ENCODE measurements at regions not wholly inside any gene's neighbourhood (a gene's known extent, or its start where the extent isn't known, plus 50 kb on each side); places are given as distances from the start of the nearest gene placed in this dataset.

- Mint-ChIP-seq H3K27ac (no peak overlapping the region), H3K9me3 (peaks cover 18% of the 10 kb centered on the region), H3K36me3 (ENCODE audit: low read depth) (no peaks in the 10 kb centered on the region), H3K4me1 (peaks cover 15% of the 10 kb centered on the region), H3K4me3 (no peak overlapping the region), H3K27me3 (ENCODE audit: low read depth, poor library complexity) (peaks cover 46% of the 10 kb centered on the region)
- DNase-seq, result no peak
- TF ChIP-seq CTCF (IDR thresholded peaks at IDR 0.05), result no peak
Measured at GRCh38 chrX:39837688-39838087, 260.1 kb downstream of the BCOR start.

DNA sequence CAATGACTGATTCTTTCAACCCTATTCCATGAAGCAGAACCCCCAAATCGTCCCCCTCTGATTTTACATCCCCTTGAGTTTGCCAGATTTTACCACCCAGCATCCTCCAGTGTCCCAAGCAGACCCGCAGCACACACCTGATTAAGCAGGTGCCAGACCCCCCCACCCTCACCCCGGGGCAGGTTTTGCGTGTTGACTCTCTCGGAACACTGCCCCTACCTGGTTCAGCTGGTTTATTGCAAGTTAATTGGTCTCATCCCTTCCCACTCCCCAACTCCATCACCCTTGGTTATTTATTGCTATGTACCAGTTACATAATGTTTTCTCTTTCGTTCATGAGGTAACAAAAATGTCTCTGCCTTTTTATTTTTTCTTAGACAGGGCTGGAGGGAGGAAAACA, 258.4 kb downstream of the BCOR start:
- no peak for TF ChIP-seq CTCF (IDR thresholded peaks at IDR 0.05)
- H3K4me1 Mint-ChIP-seq, result peaks cover 22% of the 10 kb centered on the region
- H3K9me3 Mint-ChIP-seq, result peaks cover 20% of the 10 kb centered on the region
- H3K4me3 Mint-ChIP-seq, result no peak overlapping the region
- H3K27me3 Mint-ChIP-seq (ENCODE audit: low read depth, poor library complexity), result peaks cover 46% of the 10 kb centered on the region
- DNase-seq, result no peak
- H3K27ac Mint-ChIP-seq, result no peak overlapping the region
- H3K36me3 Mint-ChIP-seq (ENCODE audit: low read depth), result no peaks in the 10 kb centered on the region

DNA sequence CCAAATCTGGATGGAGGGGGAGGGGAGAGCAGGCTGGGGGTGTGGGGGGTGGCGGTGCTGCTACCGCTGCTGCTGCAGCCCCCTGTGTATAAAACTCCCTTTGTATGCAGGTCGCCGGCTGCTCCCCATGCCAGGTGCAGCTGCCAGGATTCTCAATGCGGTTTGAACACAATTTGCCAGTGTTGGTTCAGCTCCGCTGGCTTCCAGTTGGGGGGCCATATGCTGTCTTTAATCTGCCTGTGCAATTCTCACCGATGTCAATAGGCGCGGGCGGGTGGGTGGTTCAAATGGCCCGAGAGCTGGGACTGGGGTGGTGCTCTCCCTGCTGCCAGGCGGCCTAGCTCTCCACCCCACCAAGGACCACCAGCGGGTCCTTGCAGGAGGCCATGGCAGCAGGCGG, 257.6 kb downstream of the BCOR start:
- DNase-seq, result no peak
- H3K9me3 Mint-ChIP-seq, result peaks cover 21% of the 10 kb centered on the region
- TF ChIP-seq CTCF (IDR thresholded peaks at IDR 0.05), result no peak
- no peak overlapping the region for H3K4me3 Mint-ChIP-seq
- H3K27ac Mint-ChIP-seq, result no peak overlapping the region
- H3K27me3 Mint-ChIP-seq (ENCODE audit: low read depth, poor library complexity), result peaks cover 47% of the 10 kb centered on the region
- H3K4me1 Mint-ChIP-seq, result peaks cover 30% of the 10 kb centered on the region
- no peaks in the 10 kb centered on the region for H3K36me3 Mint-ChIP-seq (ENCODE audit: low read depth)

DNA sequence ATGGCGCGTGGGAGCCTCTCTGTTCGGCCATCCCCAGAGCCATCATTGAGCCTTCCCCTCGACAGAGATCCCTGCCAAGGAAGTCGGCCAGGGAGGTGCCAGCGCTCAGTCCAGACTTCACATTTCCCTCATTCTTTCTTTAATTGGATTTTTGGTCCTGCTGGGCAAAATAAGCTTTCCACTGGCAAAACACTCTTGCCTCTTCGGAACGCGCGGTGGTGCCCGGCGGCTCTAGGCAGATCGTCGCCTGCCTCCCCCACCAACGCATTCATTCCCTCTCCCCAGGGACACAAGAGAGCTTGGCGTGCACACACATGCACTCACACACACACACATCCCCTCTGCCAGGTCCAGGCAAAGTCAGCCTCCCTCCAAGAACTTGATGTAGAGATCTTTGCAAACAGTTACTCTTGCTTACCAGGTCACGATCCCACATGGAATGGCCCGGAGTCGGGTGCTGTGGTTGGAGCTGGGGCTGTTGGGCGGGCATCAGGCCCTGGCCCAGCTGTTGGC, 257.1 kb downstream of the BCOR start:
- no peak for DNase-seq
- Mint-ChIP-seq H3K27ac (no peak overlapping the region), H3K36me3 (ENCODE audit: low read depth) (no peaks in the 10 kb centered on the region), H3K4me1 (peaks cover 32% of the 10 kb centered on the region), H3K27me3 (ENCODE audit: low read depth, poor library complexity) (peaks cover 43% of the 10 kb centered on the region), H3K4me3 (no peak overlapping the region), H3K9me3 (peaks cover 20% of the 10 kb centered on the region)
- TF ChIP-seq CTCF (IDR thresholded peaks at IDR 0.05), result no peak

GRCh38 chrX:39841604-39842003, 256.2 kb downstream of the BCOR start:
- no peak overlapping the region for H3K27ac Mint-ChIP-seq
- peaks cover 15% of the 10 kb centered on the region for H3K9me3 Mint-ChIP-seq
- H3K27me3 Mint-ChIP-seq (ENCODE audit: low read depth, poor library complexity), result peaks cover 38% of the 10 kb centered on the region
- DNase-seq, result no peak
- no peak for TF ChIP-seq CTCF (IDR thresholded peaks at IDR 0.05)
- no peaks in the 10 kb centered on the region for H3K36me3 Mint-ChIP-seq (ENCODE audit: low read depth)
- peaks cover 32% of the 10 kb centered on the region for H3K4me1 Mint-ChIP-seq
- H3K4me3 Mint-ChIP-seq, result no peak overlapping the region

- no peak overlapping the region for H3K4me3 Mint-ChIP-seq
- H3K9me3 Mint-ChIP-seq, result peaks cover 15% of the 10 kb centered on the region
- no peak for TF ChIP-seq CTCF (IDR thresholded peaks at IDR 0.05)
- H3K4me1 Mint-ChIP-seq, result peaks cover 35% of the 10 kb centered on the region
- H3K36me3 Mint-ChIP-seq (ENCODE audit: low read depth), result no peaks in the 10 kb centered on the region
- peaks cover 31% of the 10 kb centered on the region for H3K27me3 Mint-ChIP-seq (ENCODE audit: low read depth, poor library complexity)
- DNase-seq, result no peak
- H3K27ac Mint-ChIP-seq, result no peak overlapping the region
Measured at GRCh38 chrX:39842281-39842973, 255.3 kb downstream of the BCOR start.

All from nephron progenitor cell (in vitro differentiated cells).